Osteoblast (primary cell): ENCODE measurements at regions not wholly inside any gene's neighbourhood (a gene's known extent, or its start where the extent isn't known, plus 50 kb on each side); places are given as distances from the start of the nearest gene placed in this dataset.

ENCODE experiments used
- DNase-seq: peaks from one replicate; pipeline ENCODE4 v3.0.0; 2011; ENCODE audit warnings: low spot score, mixed read lengths; ENCODE audit not compliant: insufficient read length; ENCODE audit errors: missing footprints
- H2AFZ ChIP-seq: 2 replicates; pipeline ENCODE4 v1.6.0; 2011; ENCODE audit warnings: mild to moderate bottlenecking, low read length
- H3K27ac ChIP-seq: 2 replicates; pipeline ENCODE4 v1.5.1; 2011; ENCODE audit warnings: mild to moderate bottlenecking, low read depth, low read length, moderate library complexity
- H3K27me3 ChIP-seq: 2 replicates; pipeline ENCODE4 v1.6.0; 2012; ENCODE audit warnings: mild to moderate bottlenecking, control low read depth, inconsistent platforms, low read length, moderate library complexity; ENCODE audit not compliant: insufficient read depth
- H3K36me3 ChIP-seq: 2 replicates; pipeline ENCODE4 v1.5.1; 2011; ENCODE audit warnings: mild to moderate bottlenecking, low read length, control low read depth, moderate library complexity; ENCODE audit not compliant: insufficient read depth
- H3K4me1 ChIP-seq: 2 replicates; pipeline ENCODE4 v1.5.1; 2011; ENCODE audit warnings: mild to moderate bottlenecking, low read length, control low read depth, moderate library complexity; ENCODE audit not compliant: insufficient read depth
- H3K4me2 ChIP-seq: 2 replicates; pipeline ENCODE4 v1.6.0; 2011; ENCODE audit warnings: mild to moderate bottlenecking, low read length; ENCODE audit not compliant: insufficient read depth
- H3K4me3 ChIP-seq: fragments of 200-600 bp; sonication (generic); 3 replicates; pipeline ENCODE4 v1.5.1; 2012; ENCODE audit warnings: mild to moderate bottlenecking, low read length, inconsistent platforms; ENCODE audit not compliant: insufficient read depth
- H3K79me2 ChIP-seq: 2 replicates; pipeline ENCODE4 v1.6.0; 2012; ENCODE audit warnings: mild to moderate bottlenecking, low read length, control low read depth, inconsistent platforms; ENCODE audit not compliant: insufficient read depth
- H3K9me3 ChIP-seq: 2 replicates; pipeline ENCODE4 v1.5.1; 2011; ENCODE audit warnings: low read depth, low read length, control low read depth
- H4K20me1 ChIP-seq: 2 replicates; pipeline ENCODE4 v1.6.0; 2012; ENCODE audit warnings: mild to moderate bottlenecking, low read length, control low read depth; ENCODE audit not compliant: insufficient read depth
- CTCF ChIP-seq: IDR thresholded peaks from 2 replicates; pipeline ENCODE4 v1.5.1; 2011; ENCODE audit warnings: mild to moderate bottlenecking, low read depth, low read length, moderate library complexity; ENCODE audit errors: extremely low read depth

- Histone ChIP-seq H3K9me3 (no peaks in the 10 kb centered on the region), H2AFZ (no peak overlapping the region), H4K20me1 (no peaks in the 10 kb centered on the region), H3K4me1 (peaks cover 42% of the 10 kb centered on the region), H3K27me3 (no peaks in the 10 kb centered on the region), H3K79me2 (no peaks in the 10 kb centered on the region), H3K4me3 (no peak overlapping the region), H3K36me3 (no peaks in the 10 kb centered on the region), H3K27ac (no peak overlapping the region), H3K4me2 (no peak overlapping the region)
- TF ChIP-seq CTCF = no peak
- peak; percentile 31 for DNase-seq
These were observed 172.5 kb upstream of the TLE3 start for GRCh38 chr15:70269991-70270751.

- peak; percentile 44 for DNase-seq
- Histone ChIP-seq H3K4me3 (no peak overlapping the region), H3K4me1 (peaks cover 42% of the 10 kb centered on the region), H2AFZ (no peak overlapping the region), H4K20me1 (no peaks in the 10 kb centered on the region), H3K36me3 (no peaks in the 10 kb centered on the region), H3K27me3 (no peaks in the 10 kb centered on the region), H3K27ac (no peak overlapping the region), H3K4me2 (no peak overlapping the region), H3K79me2 (no peaks in the 10 kb centered on the region), H3K9me3 (no peaks in the 10 kb centered on the region)
- no peak for TF ChIP-seq CTCF
These were observed 171.7 kb upstream of the TLE3 start for GRCh38 chr15:70269311-70269911.

GRCh38 chr15:70268698-70269251 is 171.1 kb upstream of the TLE3 start:
- Histone ChIP-seq H3K36me3 (no peaks in the 10 kb centered on the region), H3K9me3 (no peaks in the 10 kb centered on the region), H3K4me2 (no peak overlapping the region), H3K4me1 (peaks cover 46% of the 10 kb centered on the region), H3K27me3 (no peaks in the 10 kb centered on the region), H3K4me3 (no peak overlapping the region), H4K20me1 (no peaks in the 10 kb centered on the region), H3K27ac (no peak overlapping the region), H3K79me2 (no peaks in the 10 kb centered on the region), H2AFZ (no peak overlapping the region)
- no peak for DNase-seq
- TF ChIP-seq CTCF = no peak

- Histone ChIP-seq H3K27ac (no peak overlapping the region), H3K4me2 (no peak overlapping the region), H2AFZ (no peak overlapping the region), H3K4me3 (no peak overlapping the region), H3K79me2 (no peaks in the 10 kb centered on the region), H3K27me3 (no peaks in the 10 kb centered on the region), H3K36me3 (no peaks in the 10 kb centered on the region), H3K4me1 (peaks cover 46% of the 10 kb centered on the region), H3K9me3 (no peaks in the 10 kb centered on the region), H4K20me1 (no peaks in the 10 kb centered on the region)
- TF ChIP-seq CTCF = no peak
- peak; percentile 90 for DNase-seq
These were observed 170.2 kb upstream of the TLE3 start for GRCh38 chr15:70267879-70268278.
